ENCODE measurements at regions not wholly inside any gene's neighbourhood (a gene's known extent, or its start where the extent isn't known, plus 50 kb on each side); places are given as distances from the start of the nearest gene placed in this dataset.
A peak's percentile ranks its signal among the peaks of the same experiment; 100 is the strongest.

DNA sequence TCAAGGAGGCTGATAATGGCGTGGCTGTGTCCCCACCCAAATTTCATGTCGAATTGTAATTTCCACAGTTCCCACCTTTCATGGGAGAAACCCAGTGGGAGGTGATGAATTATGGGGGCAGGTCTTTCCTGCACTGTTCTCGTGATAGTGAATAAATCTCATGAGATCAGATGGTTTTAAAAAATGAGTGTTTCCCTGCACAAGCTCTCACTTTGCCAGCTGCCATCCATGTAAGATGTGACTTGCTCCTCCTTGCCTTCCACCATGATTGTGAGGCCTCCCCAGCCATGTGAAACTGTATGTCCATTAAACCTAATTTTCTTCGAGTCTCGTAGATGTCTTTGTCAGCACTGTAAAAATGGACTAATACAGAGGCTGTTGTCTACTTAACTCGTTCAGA is 488.3 kb downstream of the SPRY1 start:
- H3K27ac ChIP-seq (ENCODE audit: low read depth in 1 of 2, low read length in 2 of 2): no peak overlapping the region
- no peaks in the 10 kb centered on the region for H3K27me3 ChIP-seq (ENCODE audit: control insufficient read depth in 1 of 2, insufficient read depth in 2 of 2, low read length in 1 of 2)
- H3K36me3 ChIP-seq (ENCODE audit: control insufficient read depth in 1 of 2, insufficient read depth in 2 of 2, low read length in 1 of 2): no peaks in the 10 kb centered on the region
- intact Hi-C loops (cut with DNase I): no loop called here
- DNase-seq (no peak), ATAC-seq (ENCODE audit: low FRiP score) (no peak)
- no peaks in the 10 kb centered on the region for H3K9me3 ChIP-seq (ENCODE audit: control insufficient read depth, low read length)
- no peak overlapping the region for H3K4me3 ChIP-seq (ENCODE audit: low read length in 2 of 2)
- 95 to 97% methylated on average over 6 of the region's 6 CpGs for WGBS, 2 donors
- no peaks in the 10 kb centered on the region for H3K4me1 ChIP-seq (ENCODE audit: control insufficient read depth in 1 of 2, insufficient read depth in 2 of 2, low read length in 2 of 2)

GRCh38 chr4:123889507-123889906 is 492.9 kb downstream of the SPRY1 start:
- intact Hi-C loops (cut with DNase I): no loop called here
- WGBS, 2 donors: 82 to 89% methylated on average over 1 of the region's 1 CpG
- DNase-seq (no peak), ATAC-seq (ENCODE audit: low FRiP score) (no peak)
- Histone ChIP-seq H3K27me3 (ENCODE audit: control insufficient read depth in 1 of 2, insufficient read depth in 2 of 2, low read length in 1 of 2) (no peaks in the 10 kb centered on the region), H3K4me3 (ENCODE audit: low read length in 2 of 2) (no peak overlapping the region), H3K9me3 (ENCODE audit: control insufficient read depth, low read length) (no peaks in the 10 kb centered on the region), H3K27ac (ENCODE audit: low read depth in 1 of 2, low read length in 2 of 2) (no peak overlapping the region), H3K4me1 (ENCODE audit: control insufficient read depth in 1 of 2, insufficient read depth in 2 of 2, low read length in 2 of 2) (peaks cover 0 to 5% of the 10 kb centered on the region in 2 donors), H3K36me3 (ENCODE audit: control insufficient read depth in 1 of 2, insufficient read depth in 2 of 2, low read length in 1 of 2) (no peaks in the 10 kb centered on the region)

DNA sequence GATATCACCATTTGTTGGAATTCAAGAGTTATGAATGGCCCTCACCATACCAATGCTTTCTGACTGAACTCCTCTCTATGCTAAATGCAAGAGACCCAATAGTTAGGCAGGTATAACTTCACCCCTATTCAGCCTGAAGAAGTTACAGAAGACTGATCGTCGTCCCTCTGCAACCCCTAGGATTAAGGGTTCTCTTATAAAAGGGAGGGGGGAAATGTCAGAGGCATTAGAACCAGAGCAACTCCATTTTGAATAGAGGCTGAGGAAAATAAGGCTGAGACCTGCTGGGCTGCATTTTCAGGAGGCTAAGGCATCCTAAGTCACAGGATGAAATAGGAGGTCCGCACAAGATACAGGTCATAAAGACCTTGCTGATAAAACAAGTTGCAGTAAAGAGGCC is 494.3 kb downstream of the SPRY1 start:
- H3K36me3 ChIP-seq (ENCODE audit: control insufficient read depth in 1 of 2, insufficient read depth in 2 of 2, low read length in 1 of 2): no peaks in the 10 kb centered on the region
- no peak overlapping the region for H3K27ac ChIP-seq (ENCODE audit: low read depth in 1 of 2, low read length in 2 of 2)
- H3K9me3 ChIP-seq (ENCODE audit: control insufficient read depth, low read length): no peaks in the 10 kb centered on the region
- intact Hi-C loops (cut with DNase I): no loop called here
- 66 to 73% methylated on average over 3 of the region's 3 CpGs for WGBS, 2 donors
- DNase-seq (no peak), ATAC-seq (ENCODE audit: low FRiP score) (no peak)
- H3K4me1 ChIP-seq (ENCODE audit: control insufficient read depth in 1 of 2, insufficient read depth in 2 of 2, low read length in 2 of 2): peaks cover 0 to 5% of the 10 kb centered on the region in 2 donors
- no peaks in the 10 kb centered on the region for H3K27me3 ChIP-seq (ENCODE audit: control insufficient read depth in 1 of 2, insufficient read depth in 2 of 2, low read length in 1 of 2)
- no peak overlapping the region for H3K4me3 ChIP-seq (ENCODE audit: low read length in 2 of 2)

- WGBS, 2 donors: 85% methylated on average over 3 of the region's 3 CpGs
- ATAC-seq (ENCODE audit: low FRiP score): no peak
Observed at GRCh38 chr4:123891881-123892280, 495.3 kb downstream of the SPRY1 start.

DNA sequence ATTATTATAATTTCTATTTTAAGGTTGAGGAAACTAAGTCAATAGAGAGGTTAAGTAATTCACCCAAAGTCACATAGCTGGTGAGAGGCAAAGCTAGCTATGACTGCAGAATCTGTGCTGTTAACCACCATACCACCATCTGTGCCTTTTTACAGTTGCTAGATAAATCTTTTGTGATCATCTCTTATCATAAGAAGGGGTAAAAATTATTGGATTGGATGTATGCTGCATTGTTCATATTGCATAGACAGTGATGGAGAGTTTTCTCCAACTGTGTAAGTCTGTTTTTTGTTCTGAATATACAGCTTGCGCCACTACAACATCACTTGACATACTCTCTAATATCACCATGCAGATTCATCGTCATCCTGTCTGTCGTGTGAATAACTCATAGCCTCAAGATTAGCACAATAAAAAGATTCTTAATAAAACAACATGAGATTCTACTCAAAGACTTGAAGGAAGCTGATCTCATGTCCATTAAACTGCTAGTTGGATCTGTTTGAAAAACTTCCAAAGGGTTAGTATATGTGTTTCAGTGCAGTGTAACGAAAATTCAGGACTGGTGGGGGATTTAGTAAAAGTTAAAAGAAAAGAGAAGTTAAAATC is 495.9 kb downstream of the SPRY1 start:
- 79 to 81% methylated on average over 4 of the region's 4 CpGs for WGBS, 2 donors
- no peak for DNase-seq
- Histone ChIP-seq H3K27me3 (ENCODE audit: control insufficient read depth in 1 of 2, insufficient read depth in 2 of 2, low read length in 1 of 2) (no peaks in the 10 kb centered on the region), H3K4me1 (ENCODE audit: control insufficient read depth in 1 of 2, insufficient read depth in 2 of 2, low read length in 2 of 2) (peaks cover 2 to 5% of the 10 kb centered on the region in 2 donors), H3K27ac (ENCODE audit: low read depth in 1 of 2, low read length in 2 of 2) (no peak overlapping the region), H3K9me3 (ENCODE audit: control insufficient read depth, low read length) (no peaks in the 10 kb centered on the region), H3K36me3 (ENCODE audit: control insufficient read depth in 1 of 2, insufficient read depth in 2 of 2, low read length in 1 of 2) (no peaks in the 10 kb centered on the region), H3K4me3 (ENCODE audit: low read length in 2 of 2) (no peak overlapping the region)
- intact Hi-C loops (cut with DNase I): no loop called here
- no peak for ATAC-seq (ENCODE audit: low FRiP score)

More at GRCh38 chr4:123891881-123892280, 495.3 kb downstream of the SPRY1 start:
- peaks cover 2 to 5% of the 10 kb centered on the region in 2 donors for H3K4me1 ChIP-seq (ENCODE audit: control insufficient read depth in 1 of 2, insufficient read depth in 2 of 2, low read length in 2 of 2)
- intact Hi-C loops (cut with DNase I): no loop called here
- no peaks in the 10 kb centered on the region for H3K36me3 ChIP-seq (ENCODE audit: control insufficient read depth in 1 of 2, insufficient read depth in 2 of 2, low read length in 1 of 2)
- no peak overlapping the region for H3K27ac ChIP-seq (ENCODE audit: low read depth in 1 of 2, low read length in 2 of 2)
- H3K27me3 ChIP-seq (ENCODE audit: control insufficient read depth in 1 of 2, insufficient read depth in 2 of 2, low read length in 1 of 2): no peaks in the 10 kb centered on the region
- no peak overlapping the region for H3K4me3 ChIP-seq (ENCODE audit: low read length in 2 of 2)
- no peak for DNase-seq
- H3K9me3 ChIP-seq (ENCODE audit: control insufficient read depth, low read length): no peaks in the 10 kb centered on the region

DNA sequence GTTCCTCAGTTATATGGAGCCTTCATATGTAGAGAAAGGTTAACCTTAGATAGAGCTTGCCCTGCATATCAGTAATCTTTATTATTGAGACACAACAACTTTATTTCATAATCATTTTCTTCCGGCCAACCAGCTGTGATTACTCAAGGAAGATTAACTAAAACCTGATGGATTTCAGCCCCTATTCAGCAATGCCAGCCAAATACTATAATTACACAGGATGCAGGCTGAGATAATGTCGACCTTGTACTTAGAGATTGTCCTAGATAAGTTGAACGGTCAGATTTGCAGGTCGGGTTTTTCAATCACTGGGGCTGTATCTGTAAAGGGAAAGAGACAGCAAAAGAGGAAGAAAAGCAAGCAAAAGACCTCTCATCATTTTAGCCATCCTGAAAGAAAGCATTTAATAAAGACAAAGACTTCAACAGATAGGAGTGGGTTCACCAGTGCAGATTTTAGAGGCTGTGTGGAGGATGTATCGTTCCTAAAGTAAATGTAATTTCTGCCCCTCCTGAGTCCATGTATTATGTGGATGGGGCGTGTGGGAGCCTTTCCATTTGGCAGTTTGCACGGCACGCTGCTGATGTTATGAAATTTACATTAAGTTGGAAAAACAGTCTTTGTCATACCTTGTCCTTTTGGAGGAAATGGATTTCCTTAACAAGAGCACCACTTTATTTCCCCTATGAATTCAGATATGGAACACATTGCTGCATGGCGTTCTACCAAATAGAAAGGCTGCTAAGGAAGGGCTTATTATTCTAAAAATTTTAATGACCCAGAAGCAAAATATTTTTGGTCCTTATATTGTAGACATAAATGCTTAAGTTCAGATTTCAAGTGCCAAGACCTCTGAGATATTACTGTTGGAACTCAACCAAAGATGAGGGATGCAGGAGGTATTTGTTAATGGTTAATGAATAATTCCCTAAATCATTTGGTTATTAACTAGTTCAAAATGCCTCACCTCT is 496.7 kb downstream of the SPRY1 start:
- no peaks in the 10 kb centered on the region for H3K36me3 ChIP-seq (ENCODE audit: control insufficient read depth in 1 of 2, insufficient read depth in 2 of 2, low read length in 1 of 2)
- 29 to 32% methylated on average over 9 of the region's 9 CpGs for WGBS, 2 donors
- DNase-seq (no peak), ATAC-seq (ENCODE audit: low FRiP score) (no peak)
- peaks cover 2 to 5% of the 10 kb centered on the region in 2 donors for H3K4me1 ChIP-seq (ENCODE audit: control insufficient read depth in 1 of 2, insufficient read depth in 2 of 2, low read length in 2 of 2)
- no peak overlapping the region for H3K4me3 ChIP-seq (ENCODE audit: low read length in 2 of 2)
- no peaks in the 10 kb centered on the region for H3K9me3 ChIP-seq (ENCODE audit: control insufficient read depth, low read length)
- H3K27ac ChIP-seq (ENCODE audit: low read depth in 1 of 2, low read length in 2 of 2): no peak overlapping the region
- H3K27me3 ChIP-seq (ENCODE audit: control insufficient read depth in 1 of 2, insufficient read depth in 2 of 2, low read length in 1 of 2): no peaks in the 10 kb centered on the region
- intact Hi-C loops (cut with DNase I): no loop called here

GRCh38 chr4:123896446-123897071 is 500.0 kb downstream of the SPRY1 start:
- H3K36me3 ChIP-seq (ENCODE audit: control insufficient read depth in 1 of 2, insufficient read depth in 2 of 2, low read length in 1 of 2): no peaks in the 10 kb centered on the region
- peak; percentile 52 for ATAC-seq (ENCODE audit: low FRiP score)
- H3K27me3 ChIP-seq (ENCODE audit: control insufficient read depth in 1 of 2, insufficient read depth in 2 of 2, low read length in 1 of 2): no peaks in the 10 kb centered on the region
- peaks cover 2 to 5% of the 10 kb centered on the region in 2 donors for H3K4me1 ChIP-seq (ENCODE audit: control insufficient read depth in 1 of 2, insufficient read depth in 2 of 2, low read length in 2 of 2)
- H3K4me3 ChIP-seq (ENCODE audit: low read length in 2 of 2): no peak overlapping the region
- intact Hi-C loops (cut with DNase I): no loop called here
- DNase-seq: no peak
- no peaks in the 10 kb centered on the region for H3K9me3 ChIP-seq (ENCODE audit: control insufficient read depth, low read length)
- H3K27ac ChIP-seq (ENCODE audit: low read depth in 1 of 2, low read length in 2 of 2): no peak overlapping the region

DNA sequence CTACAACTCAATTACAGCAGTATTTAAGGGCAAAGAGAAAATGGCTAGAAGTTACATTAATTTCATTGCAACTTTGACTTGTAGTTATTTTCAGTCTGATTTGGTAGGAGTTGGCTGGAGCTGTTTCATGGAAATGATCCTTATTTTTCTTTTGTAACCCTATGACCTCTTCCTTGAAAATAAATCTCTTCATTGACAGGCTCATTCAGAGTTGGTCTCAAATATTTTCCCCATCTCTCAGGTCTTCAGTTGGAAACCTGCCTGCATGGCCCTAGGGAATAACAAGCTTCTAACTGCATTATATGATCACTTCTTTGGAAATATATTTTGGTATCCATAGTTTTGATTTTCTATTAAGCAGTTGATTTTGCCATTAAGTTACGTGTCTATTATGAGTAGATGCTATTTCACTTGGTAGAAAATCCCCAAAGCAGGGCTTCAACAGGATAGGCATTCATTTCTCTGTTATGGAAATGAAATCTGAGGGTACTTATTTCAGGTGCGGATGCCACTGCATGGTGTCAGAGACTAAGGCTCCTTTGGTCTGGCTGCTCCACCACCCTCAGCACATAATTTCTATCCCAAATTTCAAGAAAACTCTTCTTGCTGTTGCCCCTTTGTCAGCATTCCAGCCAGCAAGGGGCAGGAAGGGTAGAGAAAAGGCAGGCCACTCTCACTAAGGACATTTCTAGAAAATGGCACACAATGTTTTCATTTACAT is 502.5 kb downstream of the SPRY1 start:
- no peaks in the 10 kb centered on the region for H3K36me3 ChIP-seq (ENCODE audit: control insufficient read depth in 1 of 2, insufficient read depth in 2 of 2, low read length in 1 of 2)
- intact Hi-C loops (cut with DNase I): no loop called here
- H3K27ac ChIP-seq (ENCODE audit: low read depth in 1 of 2, low read length in 2 of 2): no peak overlapping the region
- H3K27me3 ChIP-seq (ENCODE audit: control insufficient read depth in 1 of 2, insufficient read depth in 2 of 2, low read length in 1 of 2): no peaks in the 10 kb centered on the region
- 96% methylated on average over 2 of the region's 2 CpGs for WGBS, 2 donors
- H3K4me3 ChIP-seq (ENCODE audit: low read length in 2 of 2): no peak overlapping the region
- peaks cover 0 to 2% of the 10 kb centered on the region in 2 donors for H3K4me1 ChIP-seq (ENCODE audit: control insufficient read depth in 1 of 2, insufficient read depth in 2 of 2, low read length in 2 of 2)
- ATAC-seq (ENCODE audit: low FRiP score) (no peak), DNase-seq (no peak)
- no peaks in the 10 kb centered on the region for H3K9me3 ChIP-seq (ENCODE audit: control insufficient read depth, low read length)

Data from aorta (tissue), 5 donors.